Lower leg skin (tissue), 4 donors: ENCODE measurements at regions not wholly inside any gene's neighbourhood (a gene's known extent, or its start where the extent isn't known, plus 50 kb on each side); places are given as distances from the start of the nearest gene placed in this dataset.

Source experiments
- DNase-seq, 2 donors: peaks; one replicate each; pipeline ENCODE4 v3.0.0-alpha.2; 2019; ENCODE audit warnings: low spot score in 2 of 2
- H3K4me3 ChIP-seq: fragments of 200-600 bp; sonication (generic); 2 replicates; pipeline ENCODE4 v1.5.1; 2017; ENCODE audit warnings: mild to moderate bottlenecking, low read depth; ENCODE audit not compliant: poor library complexity, severe bottlenecking
- POLR2A ChIP-seq, 2 donors: fragments of 450-650 bp; IDR thresholded peaks; one replicate each; pipeline ENCODE4 v1.6.1; 2016 to 2017; ENCODE audit warnings: antibody characterized with exemption in 2 of 2, mild to moderate bottlenecking in 1 of 2, moderate library complexity in 1 of 2
- WGBS, 2 donors: methylation state at CpG; one replicate each; pipeline ENCODE4 v1.1.5; 2018; 5-methylcytosine and 5-hydroxymethylcytosine counted together
- intact Hi-C: fragments of 100-400 bp; cut with DNase I; formaldehyde crosslinking; loops from one replicate; pipeline ENCODE4 v1.15.0; 2023; ENCODE audit warnings: low total_unique reads
- TF ChIP-seq, protein P1 (sequence below), 3 donors: fragments of 450-650 bp; IDR thresholded peaks; one replicate each; pipeline ENCODE4 v1.5.1; 2016; ENCODE audit warnings: antibody characterized with exemption in 3 of 3, mild to moderate bottlenecking in 3 of 3, moderate library complexity in 2 of 3

DNA sequence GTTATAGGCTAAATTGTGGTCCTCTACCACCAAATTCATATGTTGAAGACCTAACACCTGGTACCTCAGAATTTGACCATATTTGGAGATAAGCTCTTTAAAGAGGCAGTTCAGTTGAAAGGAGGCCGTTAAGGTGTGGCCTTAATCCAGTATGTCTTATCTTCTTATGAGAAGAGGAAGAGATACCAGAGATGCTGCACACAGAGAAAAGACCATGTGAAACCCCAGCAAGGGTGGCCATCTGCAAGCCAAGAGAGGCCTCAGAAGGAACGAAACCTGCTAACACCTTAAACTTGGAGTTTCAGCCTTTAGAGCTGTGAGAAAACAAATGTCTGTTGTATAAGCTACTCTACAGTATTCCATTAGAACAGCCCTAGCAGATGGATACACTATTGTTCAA, 528.1 kb upstream of the DCC start:
- intact Hi-C loops = no loop called here
- no peak for DNase-seq
- H3K4me3 ChIP-seq = no peak overlapping the region
- 87 to 88% methylated on average over 2 of the region's 2 CpGs for WGBS, 2 donors
- TF ChIP-seq, protein P1, sequence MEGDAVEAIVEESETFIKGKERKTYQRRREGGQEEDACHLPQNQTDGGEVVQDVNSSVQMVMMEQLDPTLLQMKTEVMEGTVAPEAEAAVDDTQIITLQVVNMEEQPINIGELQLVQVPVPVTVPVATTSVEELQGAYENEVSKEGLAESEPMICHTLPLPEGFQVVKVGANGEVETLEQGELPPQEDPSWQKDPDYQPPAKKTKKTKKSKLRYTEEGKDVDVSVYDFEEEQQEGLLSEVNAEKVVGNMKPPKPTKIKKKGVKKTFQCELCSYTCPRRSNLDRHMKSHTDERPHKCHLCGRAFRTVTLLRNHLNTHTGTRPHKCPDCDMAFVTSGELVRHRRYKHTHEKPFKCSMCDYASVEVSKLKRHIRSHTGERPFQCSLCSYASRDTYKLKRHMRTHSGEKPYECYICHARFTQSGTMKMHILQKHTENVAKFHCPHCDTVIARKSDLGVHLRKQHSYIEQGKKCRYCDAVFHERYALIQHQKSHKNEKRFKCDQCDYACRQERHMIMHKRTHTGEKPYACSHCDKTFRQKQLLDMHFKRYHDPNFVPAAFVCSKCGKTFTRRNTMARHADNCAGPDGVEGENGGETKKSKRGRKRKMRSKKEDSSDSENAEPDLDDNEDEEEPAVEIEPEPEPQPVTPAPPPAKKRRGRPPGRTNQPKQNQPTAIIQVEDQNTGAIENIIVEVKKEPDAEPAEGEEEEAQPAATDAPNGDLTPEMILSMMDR (IDR thresholded peaks at IDR 0.05) = no peak
- no peak for TF ChIP-seq POLR2A (IDR thresholded peaks at IDR 0.05)

DNA sequence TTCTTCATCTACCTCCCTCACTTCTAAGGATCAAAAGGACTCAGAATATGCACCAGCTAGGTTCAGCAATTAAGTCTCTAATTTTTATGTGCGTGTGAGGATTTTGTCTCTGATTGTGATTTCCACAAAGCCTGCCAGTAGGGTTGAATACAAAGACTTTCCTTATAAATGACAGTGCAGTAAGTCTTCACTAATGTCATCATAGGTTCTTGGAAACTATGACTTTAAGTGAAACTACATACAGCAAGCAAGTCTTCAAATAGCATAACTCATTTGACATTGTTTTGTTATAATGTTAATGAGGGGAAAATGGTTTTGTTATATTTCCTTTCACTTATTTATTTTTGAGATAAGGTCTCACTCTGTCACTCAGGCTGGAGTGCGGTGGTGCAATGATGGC, 526.3 kb upstream of the DCC start:
- no peak for DNase-seq
- intact Hi-C loops = no loop called here
- no peak for TF ChIP-seq POLR2A (IDR thresholded peaks at IDR 0.05)
- TF ChIP-seq, protein P1 (IDR thresholded peaks at IDR 0.05) = no peak
- WGBS, 2 donors = 84 to 91% methylated on average over 2 of the region's 2 CpGs
- no peak overlapping the region for H3K4me3 ChIP-seq

DNA sequence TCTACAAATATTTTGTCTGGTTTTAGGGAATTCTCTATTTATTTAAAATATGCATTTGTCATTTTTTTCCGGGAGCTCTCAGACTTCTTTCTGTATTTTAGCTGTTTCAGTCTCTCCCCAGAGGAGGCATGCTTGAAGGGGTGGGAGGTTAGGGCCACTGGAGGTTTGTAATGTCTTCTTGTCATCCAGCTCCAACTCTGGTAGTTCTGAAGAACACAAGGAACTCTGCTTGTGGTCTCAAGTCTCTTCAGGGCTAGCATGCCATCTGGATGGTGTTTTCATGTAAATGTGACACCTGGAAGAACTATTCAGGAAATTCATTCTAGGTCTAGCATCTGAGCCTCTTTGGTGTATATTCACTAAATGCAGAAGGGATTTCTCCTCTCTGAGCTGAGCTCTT, 518.4 kb upstream of the DCC start:
- WGBS, 2 donors = 64 to 86% methylated on average over 1 of the region's 1 CpG
- no peak for DNase-seq
- TF ChIP-seq, protein P1 (IDR thresholded peaks at IDR 0.05) = no peak
- intact Hi-C loops = no loop called here
- no peak overlapping the region for H3K4me3 ChIP-seq

DNA sequence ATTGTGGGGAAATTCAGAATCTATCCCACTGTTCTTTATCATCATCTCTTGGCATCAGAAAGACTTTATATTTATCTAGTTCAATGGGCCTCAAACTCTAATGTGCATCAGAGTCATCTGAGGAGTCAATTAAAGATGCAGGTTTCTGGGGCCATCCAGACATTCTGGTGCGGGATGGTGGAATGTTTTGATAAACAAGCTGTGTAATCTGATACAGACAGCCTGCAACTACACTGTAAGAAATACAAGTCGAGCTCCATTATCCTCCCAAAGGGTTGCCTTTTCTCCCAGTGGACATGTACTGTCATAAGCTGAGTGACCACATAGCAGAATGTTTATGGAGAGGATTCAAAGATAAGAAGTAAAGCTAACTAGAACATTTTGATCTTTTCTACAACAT, 515.3 kb upstream of the DCC start:
- TF ChIP-seq POLR2A (IDR thresholded peaks at IDR 0.05) = no peak
- TF ChIP-seq, protein P1 (IDR thresholded peaks at IDR 0.05) = no peak
- no peak overlapping the region for H3K4me3 ChIP-seq
- 46 to 51% methylated on average over 2 of the region's 2 CpGs for whole genome bisulfite sequencing, 2 donors
- no peak for DNase-seq
- intact Hi-C loops = no loop called here

DNA sequence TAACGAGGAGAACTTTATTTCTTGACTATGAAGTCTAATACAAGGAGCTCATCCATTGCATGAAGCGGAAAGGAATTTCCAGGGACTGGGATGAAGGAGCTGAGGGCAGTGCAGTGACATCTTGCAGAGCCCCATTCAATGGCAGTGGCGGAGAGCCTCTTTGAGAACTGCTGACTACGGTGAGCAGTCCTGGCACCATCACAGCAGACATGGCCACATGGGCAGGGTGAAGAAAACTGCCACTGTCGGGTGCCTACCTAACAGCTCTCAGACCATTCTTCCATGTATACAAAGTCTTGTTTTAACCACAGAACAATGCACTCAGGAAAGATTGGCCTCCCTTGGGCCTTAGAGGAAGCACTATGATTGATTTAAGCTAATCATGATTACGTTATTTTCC, 506.1 kb upstream of the DCC start:
- DNase-seq = no peak
- WGBS, 2 donors = 72 to 74% methylated on average over 6 of the region's 6 CpGs
- intact Hi-C loops = no loop called here
- no peak overlapping the region for H3K4me3 ChIP-seq
- no peak for TF ChIP-seq POLR2A (IDR thresholded peaks at IDR 0.05)
- TF ChIP-seq, protein P1 (IDR thresholded peaks at IDR 0.05) = no peak

DNA sequence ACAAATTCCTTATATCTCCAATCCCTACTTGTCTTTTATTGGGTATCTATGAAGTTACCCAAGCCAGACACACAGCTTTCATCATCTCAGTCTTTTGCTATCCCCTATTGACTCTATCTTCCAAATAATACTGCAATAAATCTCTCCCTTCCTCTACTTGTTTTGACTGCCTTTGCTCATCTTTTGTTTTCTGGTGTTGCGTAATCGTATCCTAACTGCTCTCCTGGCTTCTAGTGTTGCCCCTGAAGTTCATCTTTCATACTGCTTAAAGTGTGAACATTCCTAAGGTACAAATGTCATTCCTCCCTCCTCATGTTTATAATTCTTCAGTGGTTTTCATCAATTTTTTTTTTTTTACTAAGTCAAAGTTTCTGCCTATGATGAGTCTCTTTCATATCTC, 491.3 kb upstream of the DCC start:
- TF ChIP-seq, protein P1 (IDR thresholded peaks at IDR 0.05) = no peak
- TF ChIP-seq POLR2A (IDR thresholded peaks at IDR 0.05) = no peak
- H3K4me3 ChIP-seq = no peak overlapping the region
- WGBS, 2 donors = 85 to 91% methylated on average over 2 of the region's 2 CpGs
- intact Hi-C loops = no loop called here
- no peak for DNase-seq
